Stimulated activated CD4-positive, alpha-beta T cell treated with anti-CD3 and anti-CD28 coated beads, Interleukin-2, amount 100 ng/mL, for 4 hours (primary cell): ENCODE measurements at regions not wholly inside any gene's neighbourhood (a gene's known extent, or its start where the extent isn't known, plus 50 kb on each side); places are given as distances from the start of the nearest gene placed in this dataset.
"Not testable (repeated sequence)": the region's sequence is repeated elsewhere in the genome, so short reads cannot be mapped to it uniquely, and the experiment has no call there.

Experiments used
- DNase-seq: peaks from one replicate; pipeline ENCODE4 v3.0.0-alpha.2; 2020; ENCODE audit warnings: low read depth

DNA sequence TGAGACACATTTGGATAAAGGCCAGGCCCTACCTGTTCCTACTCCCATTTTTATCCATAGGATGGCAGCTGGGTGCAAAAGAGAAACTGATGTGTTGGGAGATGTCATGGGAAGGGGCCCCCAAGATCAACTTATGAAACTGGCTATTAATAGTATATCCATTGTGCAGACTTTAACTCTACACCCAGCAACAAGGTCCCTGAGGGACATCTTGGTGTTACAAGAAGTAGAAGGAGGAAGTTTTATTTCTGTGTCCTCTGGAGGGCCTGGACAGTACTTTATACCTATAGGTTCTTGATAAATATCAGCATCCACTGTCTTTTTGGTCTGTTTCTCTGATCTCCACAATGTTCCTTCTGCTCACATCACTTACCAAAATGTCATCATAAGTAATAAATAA is 84.6 kb downstream of the BTG1 start:
- no peak for DNase-seq

DNA sequence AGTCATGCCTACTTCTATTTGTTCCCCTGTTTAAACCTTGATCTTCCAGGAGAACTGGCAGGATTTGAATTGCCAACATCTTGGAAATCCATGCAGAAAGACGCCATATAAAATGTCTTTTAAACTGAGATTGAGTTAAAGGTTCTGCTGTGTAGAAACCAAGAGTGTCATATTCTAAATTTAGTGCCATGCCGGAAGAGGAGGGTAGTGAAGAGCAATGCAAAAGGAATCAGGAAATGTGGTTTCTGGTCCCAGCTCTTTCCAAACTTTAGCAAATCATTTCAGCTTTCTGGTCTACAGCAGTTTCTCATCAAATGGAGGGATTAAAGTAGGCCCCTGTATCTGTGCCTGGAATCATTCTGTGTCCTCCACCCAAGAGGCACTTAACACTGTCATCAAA is 85.7 kb downstream of the BTG1 start:
- no peak for DNase-seq

DNA sequence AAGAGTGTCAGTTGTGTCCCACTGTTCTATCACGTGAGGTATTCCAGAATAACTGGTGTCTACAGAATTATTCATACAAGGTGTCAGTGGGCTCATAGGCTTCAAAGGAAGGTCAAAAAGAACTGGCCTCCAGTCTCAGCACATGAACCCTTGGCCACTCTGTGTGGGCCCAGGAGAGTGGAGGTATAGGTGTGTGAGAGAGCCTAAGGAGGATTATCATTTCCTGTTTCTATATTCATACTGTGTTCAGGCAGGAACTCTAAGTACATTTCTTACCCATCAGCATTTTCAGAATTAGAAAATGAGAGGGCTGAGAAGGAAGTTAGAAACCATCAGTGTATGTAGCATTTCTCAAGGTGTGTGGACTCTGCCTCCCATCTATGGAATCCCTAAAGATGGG is 87.0 kb downstream of the BTG1 start:
- DNase-seq, result no peak

DNA sequence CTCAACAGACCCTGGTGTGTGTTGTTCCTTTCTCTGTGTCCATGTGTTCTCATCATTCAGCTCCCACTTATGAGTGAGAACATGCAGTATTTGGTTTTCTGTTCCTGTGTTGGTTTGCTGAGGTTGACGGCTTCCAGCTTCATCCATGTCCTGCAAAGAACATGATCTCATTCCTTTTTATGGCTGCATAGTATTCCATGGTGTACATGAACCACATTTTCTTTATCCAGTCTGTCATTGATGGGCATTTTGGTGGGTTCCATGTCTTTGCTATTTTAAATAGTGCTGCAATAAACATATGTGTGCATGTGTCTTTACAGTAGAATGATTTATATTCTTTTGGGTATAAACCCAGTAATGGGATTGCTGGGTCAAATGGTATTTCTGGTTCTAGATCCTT is 88.9 kb downstream of the BTG1 start:
- not testable (repeated sequence) for DNase-seq

DNA sequence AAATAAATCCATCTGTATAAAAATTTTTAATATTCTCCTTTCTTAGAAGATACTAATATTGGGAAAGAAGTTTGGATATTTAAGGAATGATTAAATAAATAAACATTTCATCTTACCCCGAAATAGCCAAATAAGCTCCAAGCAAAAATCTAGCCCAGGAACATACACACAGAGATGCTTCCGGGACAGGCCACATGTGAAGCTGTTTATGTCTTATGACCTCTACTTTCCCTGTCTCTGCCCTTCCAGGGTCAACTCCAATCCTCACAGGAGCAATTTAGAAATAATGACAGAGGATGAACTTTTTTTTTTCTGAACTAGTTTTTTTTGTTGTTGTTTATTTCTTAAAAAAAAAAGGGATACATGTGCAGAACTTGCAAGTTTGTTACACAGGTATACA is 89.4 kb downstream of the BTG1 start:
- DNase-seq, result no peak

DNA sequence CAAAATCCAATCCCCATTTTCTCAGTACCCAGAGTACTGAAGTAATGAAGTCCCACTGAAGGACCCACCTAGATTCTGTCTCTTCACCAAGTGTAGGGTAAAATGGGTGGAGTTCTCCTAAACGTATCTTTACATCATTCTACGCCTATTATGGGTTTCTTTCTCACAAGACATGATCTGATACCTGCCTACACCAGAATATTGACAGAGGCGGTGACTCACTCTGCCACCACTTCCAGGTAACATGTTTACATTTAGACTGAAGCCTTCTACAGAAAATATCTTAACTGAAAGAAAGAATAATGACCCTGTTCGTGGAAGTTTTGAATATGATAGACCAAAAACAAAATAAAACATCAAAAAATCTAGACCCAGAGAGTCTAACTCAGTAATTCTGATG is 89.8 kb downstream of the BTG1 start:
- peak; percentile 72 for DNase-seq

DNA sequence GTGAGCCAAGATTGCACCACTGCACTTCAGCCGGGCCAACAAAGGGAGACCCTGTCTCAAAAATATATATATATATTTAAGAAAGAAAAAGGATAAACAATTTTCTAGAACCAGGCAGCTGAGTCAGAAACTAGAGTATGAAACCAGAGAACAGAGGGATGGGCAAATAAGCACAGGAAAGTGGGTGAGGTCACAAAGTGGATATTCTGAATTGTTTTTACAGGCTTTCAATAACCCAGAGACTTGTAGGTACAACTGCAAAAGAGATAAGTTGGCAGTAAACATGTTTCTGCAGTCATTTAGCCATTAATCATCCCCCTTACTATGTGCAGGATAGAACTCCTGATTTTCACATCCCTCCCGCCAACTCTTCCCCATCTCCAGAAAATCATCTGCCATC is 94.2 kb downstream of the BTG1 start:
- DNase-seq, result no peak

DNA sequence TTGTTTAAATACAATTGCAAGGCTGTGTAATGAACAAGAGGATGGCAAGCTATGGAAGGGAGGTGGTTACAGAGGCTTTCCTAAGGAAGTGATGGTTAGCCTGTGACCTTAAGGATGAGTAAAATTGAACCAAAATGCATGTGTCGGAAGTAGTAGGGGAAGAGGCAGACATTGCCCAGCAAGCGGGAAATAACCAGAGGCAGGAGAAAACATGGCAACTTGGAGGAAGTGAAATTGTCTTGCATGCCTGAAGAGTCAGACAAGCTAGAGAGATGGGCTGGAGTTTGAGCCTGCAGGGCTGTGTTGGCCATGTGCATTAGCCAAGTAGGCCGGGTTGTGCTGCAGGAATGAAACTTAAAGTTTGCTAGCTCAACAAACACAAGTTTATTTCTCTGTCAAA is 96.2 kb downstream of the BTG1 start:
- DNase-seq, result no peak

DNA sequence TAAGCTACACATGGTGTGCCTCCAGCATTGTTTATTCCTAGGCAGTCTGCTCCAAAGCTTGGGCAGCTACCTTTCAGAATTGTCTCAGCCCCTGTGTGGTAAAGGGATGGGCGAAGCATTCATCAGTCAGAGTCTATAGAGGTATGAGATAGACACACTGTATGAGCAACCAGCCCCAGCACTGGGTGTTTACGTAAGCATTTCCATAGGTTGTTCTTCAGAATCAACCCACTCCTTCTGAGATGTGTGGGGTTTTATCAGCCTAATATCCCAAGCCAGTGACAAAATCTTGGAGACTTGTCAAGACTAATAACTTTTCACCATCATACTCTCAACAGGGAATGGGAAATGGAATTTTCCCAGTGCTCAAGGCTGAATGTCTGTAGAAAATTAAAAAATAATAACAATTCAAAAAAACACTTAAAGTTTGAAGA is 98.2 kb downstream of the BTG1 start:
- no peak for DNase-seq

DNA sequence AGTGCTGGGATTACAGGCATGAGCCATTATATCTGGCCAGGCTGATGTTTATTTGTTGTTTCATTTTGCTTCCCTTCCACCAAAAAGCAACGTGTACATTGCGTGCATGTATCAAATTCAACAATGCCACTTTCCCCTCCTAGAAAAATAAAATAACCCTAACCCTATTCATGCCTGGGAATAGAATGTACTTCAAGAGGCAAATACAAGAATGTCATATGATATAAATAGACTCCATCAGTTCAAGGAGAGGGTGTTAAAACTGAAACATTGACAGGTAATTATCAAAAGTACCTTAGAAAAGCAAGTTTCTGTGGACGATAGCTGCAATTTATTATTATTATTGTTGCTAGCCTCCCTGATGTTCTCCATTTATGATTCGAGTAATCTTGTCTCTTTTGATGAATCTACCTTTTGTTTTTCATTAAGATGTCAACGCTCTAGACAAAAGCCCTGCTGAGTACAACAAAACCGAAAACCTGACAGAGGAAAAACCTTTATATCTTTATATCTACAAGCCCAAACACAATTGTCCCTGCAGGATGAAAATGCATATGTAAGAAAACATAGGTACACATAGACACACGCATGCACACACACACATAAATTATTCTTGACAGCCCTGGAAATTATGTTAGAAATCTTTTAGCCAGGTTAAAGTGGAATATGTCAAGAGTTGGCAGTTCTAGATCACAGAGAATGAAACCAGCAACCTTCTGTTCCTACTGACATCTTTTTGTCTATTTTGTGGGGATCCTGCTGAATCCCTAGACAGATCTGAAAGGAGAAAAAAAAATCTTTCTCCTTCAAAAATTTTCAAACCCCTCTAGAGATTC is 98.9 kb downstream of the BTG1 start:
- DNase-seq, result no peak

DNA sequence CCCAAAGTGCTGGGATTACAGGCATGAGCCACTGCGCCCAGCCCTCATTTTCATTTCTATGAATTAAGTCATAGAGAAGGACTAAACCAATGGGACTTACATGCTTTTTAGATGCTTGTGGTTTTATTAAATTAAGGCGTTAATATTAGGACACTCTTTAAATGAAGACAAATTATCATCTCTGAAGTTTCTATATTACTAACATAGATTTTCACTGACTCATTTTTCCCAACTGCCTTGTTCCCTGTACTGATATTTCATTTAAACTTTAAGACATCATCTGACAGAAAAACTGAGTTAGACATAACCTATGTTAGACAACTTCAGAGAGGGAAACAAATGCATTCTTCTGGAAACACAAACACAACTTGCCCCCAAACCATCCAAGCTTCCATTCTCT is 99.8 kb downstream of the BTG1 start:
- no peak for DNase-seq

DNA sequence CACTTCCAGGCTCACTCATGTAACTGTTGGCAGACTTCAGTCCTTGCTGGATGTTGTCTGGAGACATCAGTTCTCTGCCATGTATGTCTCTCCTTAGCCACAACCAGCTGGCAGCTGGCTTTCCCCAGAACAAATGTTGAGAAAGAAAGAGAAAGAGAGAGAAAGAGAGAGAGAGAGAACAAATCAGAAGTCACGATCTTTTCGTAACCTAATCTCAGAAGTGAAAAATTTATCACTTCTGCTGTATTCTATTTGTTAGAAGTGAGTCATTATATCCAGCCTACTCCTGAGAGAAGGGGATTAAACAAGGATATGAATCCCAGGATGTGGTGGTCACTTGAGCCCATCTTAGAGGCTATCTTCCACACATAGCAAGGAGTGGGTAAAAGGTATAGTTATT is 101.2 kb downstream of the BTG1 start:
- no peak for DNase-seq

DNA sequence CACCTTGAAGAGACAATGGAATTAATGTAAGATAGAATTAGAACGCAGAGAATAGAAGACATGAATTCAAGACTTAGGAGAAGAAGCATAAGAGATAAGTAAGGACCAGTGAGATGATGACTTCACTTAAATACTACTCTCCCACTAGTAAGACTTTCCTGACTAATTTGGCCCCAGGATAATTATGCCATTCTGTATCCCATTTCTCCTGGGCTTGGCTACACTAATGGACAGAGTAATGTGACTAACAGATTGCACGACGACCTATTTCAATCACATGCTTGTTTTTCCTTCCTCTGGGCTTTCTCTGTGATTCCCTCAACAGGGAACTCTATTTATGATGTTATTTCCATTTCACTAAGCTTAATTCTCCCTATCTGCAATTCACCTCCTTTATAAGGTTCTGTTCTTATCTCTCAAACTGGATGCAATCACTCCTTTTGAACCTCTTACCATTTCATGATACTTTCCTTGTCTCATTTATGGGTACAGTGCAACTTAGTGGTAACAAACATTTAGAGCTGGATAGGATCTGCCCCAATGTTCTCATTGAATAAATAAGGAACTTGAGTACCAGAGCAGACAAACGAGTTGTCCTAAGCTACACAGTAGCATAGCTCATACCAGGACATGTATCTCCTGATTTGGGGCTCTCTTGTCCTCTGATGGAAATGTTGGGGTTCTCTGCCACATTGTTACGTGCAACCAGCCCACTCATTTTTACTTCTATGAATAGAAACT is 102.7 kb downstream of the BTG1 start:
- no peak for DNase-seq

DNA sequence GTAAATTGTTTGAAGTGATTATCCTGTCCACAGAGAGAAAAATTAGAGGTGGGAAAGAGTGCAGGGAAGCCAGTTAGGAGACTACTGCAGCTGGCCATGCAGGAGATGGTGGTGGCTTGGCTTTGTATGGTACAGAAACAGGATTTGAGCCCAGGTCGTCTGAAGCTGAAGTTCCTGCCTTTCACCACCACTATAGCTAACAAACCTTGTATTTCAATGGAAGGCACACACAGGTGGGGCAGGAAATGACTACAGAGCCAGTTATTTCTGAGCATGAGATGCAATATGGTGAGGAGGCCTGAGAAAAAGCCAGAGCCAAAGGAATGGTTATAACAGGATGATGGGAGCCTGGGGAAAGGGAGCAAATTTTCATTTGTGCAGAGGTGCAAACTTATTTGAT is 103.9 kb downstream of the BTG1 start:
- no peak for DNase-seq

DNA sequence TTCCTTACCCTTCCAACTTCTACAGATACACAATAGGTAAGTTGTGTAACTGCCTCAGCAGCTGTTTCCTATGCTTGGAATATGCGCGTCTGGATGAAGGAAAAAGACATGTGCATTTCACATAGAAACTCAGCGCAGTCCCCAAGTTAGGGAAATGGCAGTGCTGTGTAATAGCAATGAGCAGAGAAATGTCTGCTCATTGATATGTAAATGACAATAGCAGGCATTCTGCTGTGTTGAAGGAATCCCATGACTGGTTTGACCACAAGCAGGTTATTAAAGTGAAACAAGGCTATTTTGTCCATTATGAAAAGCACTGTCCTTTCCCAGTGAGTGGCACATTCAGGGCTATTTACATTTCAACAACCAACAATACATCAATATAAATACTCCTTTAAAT is 106.6 kb downstream of the BTG1 start:
- no peak for DNase-seq

DNA sequence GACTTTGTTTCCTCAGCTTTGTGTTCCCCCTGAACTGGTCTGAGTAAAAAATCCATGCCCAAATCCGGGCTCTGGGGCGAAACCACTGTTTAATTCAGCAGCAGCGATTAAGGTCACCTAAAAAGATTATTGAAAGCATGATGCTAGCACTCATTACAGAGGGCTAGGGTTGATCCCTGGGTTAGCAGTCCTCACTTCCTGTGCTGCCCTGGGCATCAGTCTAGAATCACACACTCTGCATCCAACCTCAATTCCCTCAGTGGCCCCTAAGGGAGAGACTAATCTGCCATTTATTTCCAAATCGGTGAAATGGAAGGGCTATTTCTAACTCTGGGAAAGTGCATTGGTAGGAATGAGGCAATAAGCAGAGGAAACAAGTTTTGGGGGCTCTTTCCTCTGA is 107.2 kb downstream of the BTG1 start:
- DNase-seq, result no peak

DNA sequence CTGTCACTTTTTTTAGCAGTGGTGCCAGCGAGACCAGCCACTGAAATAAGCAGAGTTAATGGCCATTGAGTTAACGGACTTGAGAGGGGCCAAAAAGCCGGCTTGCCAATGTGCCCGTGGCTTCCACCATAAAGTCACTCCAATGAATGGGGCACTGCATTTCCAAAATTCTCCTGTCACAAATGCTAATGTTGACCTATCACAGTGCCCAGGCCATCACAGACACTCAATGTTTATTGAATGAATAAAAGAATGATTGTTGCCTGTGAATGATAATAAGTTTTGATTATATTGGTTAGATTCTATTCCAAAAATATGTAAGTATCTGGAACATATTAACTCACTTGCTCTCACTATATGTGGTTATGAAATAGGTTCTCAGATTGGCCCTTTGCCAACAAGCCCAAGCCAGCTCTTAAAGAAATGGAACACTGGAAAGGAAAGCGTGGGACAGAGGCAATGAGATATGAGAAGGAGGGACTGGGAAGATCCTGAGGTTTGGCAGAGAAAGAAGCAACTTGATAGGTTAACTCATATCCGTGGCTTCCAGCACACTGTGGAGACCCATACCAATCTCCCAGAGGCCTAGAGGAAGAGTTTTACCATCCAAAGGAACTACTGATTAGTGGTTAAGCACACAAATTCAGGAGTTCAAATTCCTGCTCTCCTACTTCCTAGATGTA is 108.7 kb downstream of the BTG1 start:
- DNase-seq, result no peak

DNA sequence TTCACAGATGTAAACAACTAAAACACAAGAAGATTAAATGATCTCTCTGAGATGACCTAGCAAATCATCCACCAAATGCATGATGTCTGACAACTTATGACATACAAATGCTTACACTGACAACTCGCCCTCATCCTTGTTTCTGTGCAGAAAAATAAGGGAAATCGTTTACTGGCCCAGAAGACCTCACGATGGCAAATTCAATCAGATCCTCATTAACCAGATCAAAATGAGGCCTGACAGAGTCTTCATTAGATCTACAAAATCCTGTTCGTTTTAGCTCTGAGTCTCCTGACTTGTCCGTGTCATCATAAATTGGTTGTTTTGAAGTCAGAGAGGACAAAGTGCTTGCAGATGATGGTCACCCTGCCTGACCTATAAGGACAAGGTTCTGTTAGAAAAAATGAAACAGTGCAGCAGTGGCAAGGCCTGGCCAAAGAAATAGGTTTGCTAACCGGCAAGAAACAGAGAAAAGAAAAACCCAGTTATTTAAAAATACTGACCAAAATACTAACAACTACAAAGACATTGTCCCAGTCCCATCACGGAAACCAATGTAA is 109.5 kb downstream of the BTG1 start:
- no peak for DNase-seq

DNA sequence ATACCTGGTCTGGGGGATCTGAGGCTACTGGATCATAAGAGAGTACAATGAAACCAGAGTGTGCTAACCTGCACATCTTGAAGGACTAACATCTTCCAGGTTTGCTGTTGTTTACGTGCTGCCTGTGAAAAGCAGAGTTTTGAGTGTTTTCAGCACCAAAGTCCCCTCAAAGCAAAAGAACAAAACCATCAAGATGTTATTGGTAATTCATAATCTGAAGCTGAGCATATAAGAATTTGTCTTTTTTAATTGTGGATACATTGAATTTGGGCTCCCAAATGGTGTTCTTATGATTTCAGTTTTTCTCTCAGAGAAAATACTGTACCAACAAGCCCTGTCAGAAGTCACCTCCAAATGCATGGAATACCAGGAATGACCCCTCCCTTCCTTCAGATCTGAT is 110.2 kb downstream of the BTG1 start:
- DNase-seq, result no peak

DNA sequence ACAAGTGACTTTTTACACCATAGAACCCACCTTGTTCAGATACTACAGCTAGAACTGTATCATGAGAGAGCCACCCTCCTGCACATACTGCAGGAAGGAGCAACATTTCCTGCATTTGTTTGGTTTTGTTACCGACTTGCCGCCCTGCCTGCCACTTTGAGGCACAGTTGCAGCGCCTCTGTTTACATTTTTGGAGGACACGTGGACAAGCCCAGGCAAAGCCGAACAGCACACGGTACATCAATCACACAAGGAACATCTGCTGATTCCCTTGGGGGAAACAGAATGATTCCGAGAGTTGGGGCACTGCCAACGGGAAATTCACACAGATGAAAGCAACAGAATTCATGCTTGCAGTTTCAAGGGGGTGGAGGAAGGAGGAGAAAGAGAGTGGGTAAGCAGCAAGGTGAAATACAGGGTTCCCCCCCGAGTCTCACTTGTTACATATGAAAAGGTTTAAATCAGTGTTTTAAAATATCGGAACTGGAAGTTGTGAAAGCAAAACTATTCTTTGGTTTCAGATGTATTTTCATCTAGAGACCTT is 110.7 kb downstream of the BTG1 start:
- no peak for DNase-seq

DNA sequence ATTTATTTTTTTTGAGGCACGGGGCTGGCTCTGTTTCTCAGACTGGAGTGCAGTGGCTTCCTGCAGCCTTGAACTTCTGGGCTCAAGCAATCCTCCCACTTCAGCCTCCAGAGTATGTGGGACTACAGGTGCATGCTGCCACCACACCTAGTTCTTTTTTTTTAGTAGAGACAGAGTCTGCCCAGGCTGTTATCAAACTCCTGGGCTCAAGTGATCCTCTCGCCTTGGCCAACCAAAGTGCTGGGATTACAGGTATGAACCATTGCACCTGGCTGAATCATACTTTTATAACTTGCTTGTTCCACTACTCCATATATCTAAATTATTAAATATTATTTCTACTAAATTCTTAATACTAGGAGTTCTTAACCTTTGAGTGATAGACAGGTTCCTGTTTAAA is 111.6 kb downstream of the BTG1 start:
- DNase-seq, result no peak

DNA sequence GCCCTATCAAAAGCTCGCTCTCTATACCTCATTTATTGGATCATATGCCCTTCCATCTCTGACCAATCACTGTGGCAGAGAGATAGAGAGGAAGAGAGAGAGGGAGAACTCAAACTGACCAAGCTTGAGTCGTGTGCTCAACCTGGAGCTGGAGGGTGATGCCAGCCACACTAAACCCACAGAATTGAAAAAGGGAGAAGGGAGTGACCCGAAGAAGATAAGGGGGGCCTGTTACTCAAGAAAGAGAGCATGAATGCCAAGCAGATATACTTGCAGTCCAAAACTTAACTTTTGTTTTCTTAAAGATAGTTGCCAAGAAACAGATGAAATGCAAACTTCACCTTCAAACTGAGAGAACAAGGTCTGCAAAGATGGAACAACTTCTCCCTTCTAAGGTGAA is 112.7 kb downstream of the BTG1 start:
- DNase-seq, result no peak

DNA sequence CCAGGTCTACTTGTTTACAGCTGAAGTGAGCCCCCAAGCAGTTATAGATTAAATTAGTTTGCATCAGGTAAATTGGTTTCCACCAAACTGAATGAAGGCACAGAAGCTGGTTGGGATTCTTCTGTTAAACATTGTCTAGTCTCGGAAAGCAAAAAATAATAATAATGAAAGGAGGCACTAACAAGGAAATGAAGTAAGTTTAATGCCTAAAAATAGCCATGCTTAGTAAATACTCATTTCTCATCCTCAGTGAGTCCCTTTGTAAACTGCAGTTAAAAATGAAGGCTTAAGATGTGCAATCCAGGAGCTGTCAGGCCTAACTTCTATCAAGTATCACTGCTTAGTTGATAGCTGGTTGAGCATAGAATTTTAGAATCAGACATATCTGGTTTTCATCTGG is 113.5 kb downstream of the BTG1 start:
- no peak for DNase-seq
